Caki2 (cell line): ENCODE measurements at regions not wholly inside any gene's neighbourhood (a gene's known extent, or its start where the extent isn't known, plus 50 kb on each side); places are given as distances from the start of the nearest gene placed in this dataset.

Experiments
- DNase-seq: peaks from one replicate; pipeline ENCODE4 v3.0.0-alpha.2; 2015; ENCODE audit warnings: low read depth
- in situ Hi-C: cut with HindIII; loops from 2 replicates; pipeline ENCODE4 v1.10.0; 2016; ENCODE audit warnings: low sequenced_read_pairs, low pct_unique_long_range_greater_than_20kb, mixed read lengths

DNA sequence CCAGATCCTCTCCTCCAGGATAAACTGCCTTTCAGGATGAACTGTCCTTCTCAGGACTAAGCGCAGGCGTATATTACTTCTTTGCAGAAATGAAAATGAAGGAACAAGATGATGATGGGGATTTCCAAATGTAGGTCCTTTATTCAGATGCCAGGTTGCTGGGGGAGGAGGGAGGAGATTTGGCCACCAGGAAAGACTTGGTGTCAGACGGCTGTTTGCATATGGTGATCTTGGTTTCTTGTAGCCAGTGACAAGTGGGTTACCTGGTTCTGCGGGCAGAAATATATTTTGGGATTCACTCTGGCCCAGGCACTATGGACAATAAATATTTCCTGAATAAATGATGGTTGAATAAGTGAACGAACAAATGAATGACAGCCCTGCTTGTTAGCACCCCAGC lies 243.4 kb downstream of the MIAT start:
- no peak for DNase-seq
- in situ Hi-C loops, result no loop called here

GRCh38 chr22:26901198-26901816 lies 243.9 kb downstream of the MIAT start:
- in situ Hi-C loops, result no loop called here
- no peak for DNase-seq

GRCh38 chr22:26902401-26903029 lies 245.1 kb downstream of the MIAT start:
- no peak for DNase-seq
- in situ Hi-C loops, result no loop called here

- in situ Hi-C loops, result no loop called here
- no peak for DNase-seq
Observed at GRCh38 chr22:26903030-26903856, 245.9 kb downstream of the MIAT start.

GRCh38 chr22:26904483-26904882 lies 247.1 kb downstream of the MIAT start:
- DNase-seq, result no peak
- in situ Hi-C loops, result no loop called here

GRCh38 chr22:26905076-26905475 lies 247.7 kb downstream of the MIAT start:
- no peak for DNase-seq
- in situ Hi-C loops, result no loop called here

- in situ Hi-C loops, result no loop called here
Observed at GRCh38 chr22:26905640-26906039, 248.3 kb downstream of the MIAT start.

GRCh38 chr22:26906464-26906863 lies 249.1 kb downstream of the MIAT start:
- in situ Hi-C loops, result no loop called here
- DNase-seq, result no peak

More at GRCh38 chr22:26905640-26906039, 248.3 kb downstream of the MIAT start:
- DNase-seq, result no peak

GRCh38 chr22:26907366-26907765 lies 250.0 kb downstream of the MIAT start:
- in situ Hi-C loops, result no loop called here
- DNase-seq, result no peak

DNA sequence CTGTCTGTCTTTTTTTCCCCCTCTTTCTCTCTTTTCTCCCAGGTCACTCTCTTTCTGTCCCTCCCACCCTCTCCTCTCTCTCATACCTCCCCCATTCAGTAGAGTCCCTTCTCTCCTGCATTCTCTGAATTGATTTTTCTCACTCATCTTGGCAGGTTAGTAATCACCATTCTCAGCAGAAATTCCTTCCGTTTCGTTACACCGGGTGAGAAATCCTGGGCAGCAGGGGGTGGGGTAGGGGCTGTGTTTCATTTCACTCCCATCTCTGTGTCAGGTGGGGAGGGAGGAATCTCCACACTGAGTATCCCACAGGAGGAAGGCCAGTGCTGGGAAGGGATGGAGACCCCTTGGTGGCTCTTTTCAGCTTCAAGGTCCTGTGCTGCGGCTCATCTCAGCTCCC lies 253.5 kb downstream of the MIAT start:
- in situ Hi-C loops, result no loop called here
- DNase-seq, result no peak

GRCh38 chr22:26912655-26913345 lies 255.4 kb downstream of the MIAT start:
- in situ Hi-C loops, result no loop called here
- DNase-seq, result no peak

DNA sequence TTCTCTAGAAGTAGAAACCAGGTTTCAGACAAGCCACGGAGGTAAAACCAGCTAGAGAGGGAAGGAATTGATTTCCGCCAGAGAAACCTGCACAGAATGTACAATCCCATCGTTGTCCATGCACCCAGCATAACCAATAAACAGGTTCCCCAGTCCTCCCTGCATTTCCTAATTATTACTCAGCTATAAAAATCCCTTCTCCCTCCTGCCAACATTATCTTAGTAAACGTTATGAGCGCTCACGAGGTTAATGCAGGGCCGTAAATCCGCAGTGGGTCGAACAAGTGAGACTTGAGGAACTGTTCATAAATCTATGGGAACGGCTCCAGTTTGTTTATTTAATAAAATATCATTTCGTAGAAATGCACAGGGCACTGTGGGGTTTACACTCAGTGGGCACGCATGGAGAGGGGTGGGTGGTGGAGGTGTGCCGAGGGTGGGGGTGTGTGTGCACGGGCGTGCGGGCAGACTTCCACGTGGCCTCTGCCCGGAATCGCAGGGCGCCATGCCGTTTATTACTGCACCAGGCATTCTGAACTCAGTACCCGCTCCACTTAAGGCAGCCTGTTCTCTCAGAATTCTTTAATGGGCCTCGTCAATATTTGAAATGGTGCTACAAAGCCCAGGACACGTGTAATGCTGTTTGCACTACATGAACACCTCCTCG lies 257.3 kb downstream of the MIAT start:
- DNase-seq, result no peak
- in situ Hi-C loops, result no loop called here

- in situ Hi-C loops, result no loop called here
- DNase-seq, result no peak
Observed at GRCh38 chr22:26916236-26916635, 258.8 kb downstream of the MIAT start.

DNA sequence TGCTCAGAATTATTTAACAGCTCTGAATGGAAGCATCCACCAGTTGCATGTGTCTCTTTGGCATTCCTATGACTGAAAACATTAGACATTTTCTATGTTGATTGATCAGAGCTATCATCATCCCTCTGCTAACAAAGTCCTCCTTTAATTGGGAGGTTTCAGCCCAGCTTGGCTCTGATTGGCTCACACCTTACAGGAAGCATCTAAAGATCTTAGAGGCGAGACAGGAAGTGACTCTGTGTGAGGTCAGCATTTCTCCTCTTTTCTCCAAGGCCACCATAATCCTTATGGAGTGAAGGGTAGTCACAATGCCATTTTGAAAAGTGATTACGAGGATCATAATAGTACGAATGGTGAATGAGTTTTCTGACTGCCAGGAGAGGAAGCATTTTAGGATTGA lies 260.8 kb downstream of the MIAT start:
- no peak for DNase-seq
- in situ Hi-C loops, result no loop called here

GRCh38 chr22:26921726-26922125 lies 264.3 kb downstream of the MIAT start:
- in situ Hi-C loops, result no loop called here

DNA sequence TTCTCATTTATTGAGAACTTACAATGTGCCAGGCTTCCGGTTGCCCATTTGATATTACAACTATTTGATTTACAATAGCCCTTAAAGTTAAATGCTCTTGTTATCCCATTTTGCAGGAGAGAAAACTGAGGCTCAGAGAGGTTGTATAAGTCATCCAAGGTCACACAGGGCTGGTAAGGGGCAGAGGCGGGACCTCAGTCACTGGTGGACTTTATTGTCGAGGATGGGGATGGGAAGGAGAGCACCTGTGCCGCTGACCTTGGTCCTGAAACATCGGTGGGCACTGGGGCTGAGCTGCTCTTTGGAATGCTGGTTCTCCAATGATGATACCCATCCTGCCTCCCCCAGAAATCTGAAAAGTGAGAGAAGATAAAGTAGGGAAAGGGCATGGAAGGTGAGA lies 265.4 kb downstream of the MIAT start:
- peak; percentile 20 for DNase-seq
- in situ Hi-C loops, result no loop called here

More at GRCh38 chr22:26921726-26922125, 264.3 kb downstream of the MIAT start:
- no peak for DNase-seq

DNA sequence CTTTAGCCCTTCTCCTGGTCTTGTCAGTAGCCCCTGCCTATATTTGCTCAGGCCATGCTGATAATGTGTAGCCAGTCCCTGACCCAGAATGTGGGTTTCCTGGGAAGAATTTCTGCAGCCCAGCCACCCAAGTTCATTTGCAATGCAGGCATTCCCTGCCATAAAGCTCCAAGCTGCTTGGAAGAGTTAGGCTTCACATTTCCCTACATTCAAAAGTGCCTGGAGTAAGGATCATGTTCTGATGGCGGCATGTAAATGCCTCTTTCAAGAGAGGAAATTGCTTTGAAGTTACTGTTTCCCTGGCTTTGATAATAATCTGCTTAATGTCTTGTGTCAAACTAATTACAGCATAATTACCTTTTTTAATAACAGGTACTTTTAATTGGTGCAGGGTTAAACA lies 266.1 kb downstream of the MIAT start:
- DNase-seq, result no peak
- in situ Hi-C loops, result no loop called here

DNA sequence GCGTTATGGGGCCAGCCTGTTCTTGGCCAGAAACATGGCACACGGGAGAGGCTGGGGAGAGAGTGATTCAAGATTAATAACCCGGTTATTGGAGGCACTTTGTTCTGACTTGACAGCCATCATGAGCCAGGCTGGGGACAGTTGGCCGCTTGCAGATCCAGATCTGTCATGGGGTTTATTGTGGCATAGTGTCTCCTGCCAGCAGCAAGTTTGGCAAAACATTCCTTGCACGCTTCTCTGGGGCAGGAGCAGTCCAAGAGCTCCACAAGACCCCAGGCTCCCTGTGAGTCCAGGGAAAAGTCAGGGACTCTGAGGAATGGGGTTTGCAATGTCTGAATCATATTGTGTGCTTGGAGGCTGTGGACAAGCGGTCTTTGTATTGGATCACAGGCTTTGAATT lies 270.4 kb downstream of the MIAT start:
- in situ Hi-C loops, result no loop called here
- DNase-seq, result no peak
